CD4-positive, CD25-positive, alpha-beta regulatory T cell (primary cell): ENCODE measurements at regions not wholly inside any gene's neighbourhood (a gene's known extent, or its start where the extent isn't known, plus 50 kb on each side); places are given as distances from the start of the nearest gene placed in this dataset.

Experiments
- ATAC-seq, 2 donors: fragments of 150-1000 bp; cut with Tn5 transposase; one replicate each; pipeline ENCODE4 v1.10.0; 2021; ENCODE audit warnings: low read depth in 2 of 2, moderate number of reproducible peaks in 2 of 2, moderate library complexity in 1 of 2
- DNase-seq, 3 donors: peaks; one replicate each; pipeline versions ENCODE4 v3.0.0 to v3.0.0-alpha.2; 2012 to 2022; ENCODE audit warnings: mixed read lengths in 1 of 3
- H3K27ac ChIP-seq: one replicate; pipeline ENCODE4 v1.7.0; 2013; ENCODE audit warnings: mild to moderate bottlenecking, low read length; ENCODE audit not compliant: insufficient read depth, poor library complexity, severe bottlenecking
- H3K27me3 ChIP-seq: one replicate; pipeline ENCODE4 v1.7.0; 2013; ENCODE audit warnings: low read length; ENCODE audit not compliant: control insufficient read depth, insufficient read depth
- H3K36me3 ChIP-seq: one replicate; pipeline ENCODE4 v1.7.0; 2013; ENCODE audit warnings: mild to moderate bottlenecking, low read length, moderate library complexity; ENCODE audit not compliant: control insufficient read depth, insufficient read depth
- H3K4me1 ChIP-seq: 2 replicates; pipeline ENCODE4 v1.7.0; 2013; ENCODE audit warnings: mild to moderate bottlenecking, low read length; ENCODE audit not compliant: insufficient read depth, control insufficient read depth, poor library complexity, severe bottlenecking
- H3K4me3 ChIP-seq: one replicate; pipeline ENCODE4 v1.7.0; 2013; ENCODE audit warnings: low read depth, mild to moderate bottlenecking, low read length, moderate library complexity
- H3K9me3 ChIP-seq, 2 experiments: 1 replicate in 1 of 2; 2 replicates in 1 of 2; pipeline ENCODE4 v1.7.0; 2013; ENCODE audit warnings: low read length in 2 of 2, mild to moderate bottlenecking in 1 of 2, moderate library complexity in 1 of 2; ENCODE audit not compliant: control insufficient read depth in 2 of 2
- H3K27ac Mint-ChIP-seq, 3 donors: one replicate each; pipeline ENCODE4 v1.8.0; 2020 to 2022; ENCODE audit warnings: mild to moderate bottlenecking in 3 of 3, mixed read lengths in 3 of 3, moderate library complexity in 2 of 3
- H3K27me3 Mint-ChIP-seq: one replicate; pipeline ENCODE4 v1.8.0; 2022; ENCODE audit warnings: mild to moderate bottlenecking, mixed read lengths
- H3K36me3 Mint-ChIP-seq: one replicate; pipeline ENCODE4 v1.8.0; 2020; ENCODE audit warnings: mixed read lengths
- H3K4me1 Mint-ChIP-seq, 4 donors: one replicate each; pipeline ENCODE4 v1.8.0; 2020 to 2022; ENCODE audit warnings: mixed read lengths in 4 of 4, mild to moderate bottlenecking in 1 of 4
- H3K4me3 Mint-ChIP-seq, 4 donors: one replicate each; pipeline ENCODE4 v1.8.0; 2020 to 2022; ENCODE audit warnings: mild to moderate bottlenecking in 4 of 4, mixed read lengths in 4 of 4, moderate library complexity in 3 of 4
- H3K9me3 Mint-ChIP-seq, 7 donors: one replicate each; pipeline ENCODE4 v1.8.0; 2020 to 2022; ENCODE audit warnings: mixed read lengths in 7 of 7, mild to moderate bottlenecking in 3 of 7, moderate library complexity in 2 of 7

- H3K4me1 Mint-ChIP-seq, result peaks cover 0 to 3% (median 0%) of the 10 kb centered on the region in 4 donors
- DNase-seq, result no peak
- Histone ChIP-seq H3K27ac (no peak overlapping the region), H3K4me3 (no peak overlapping the region), H3K36me3 (no peaks in the 10 kb centered on the region), H3K27me3 (no peaks in the 10 kb centered on the region), H3K4me1 (no peaks in the 10 kb centered on the region), H3K9me3 (no peaks in the 10 kb centered on the region)
- H3K9me3 Mint-ChIP-seq, result peaks cover 0 to 2% (median 0%) of the 10 kb centered on the region in 7 donors
- no peak for ATAC-seq
- H3K27ac Mint-ChIP-seq, result no peak overlapping the region
- peaks cover 4% of the 10 kb centered on the region for H3K27me3 Mint-ChIP-seq
- no peak overlapping the region for H3K4me3 Mint-ChIP-seq
- no peaks in the 10 kb centered on the region for H3K36me3 Mint-ChIP-seq
Measured at GRCh38 chr7:138398857-138399256, 61.2 kb upstream of the TRIM24 start.

DNA sequence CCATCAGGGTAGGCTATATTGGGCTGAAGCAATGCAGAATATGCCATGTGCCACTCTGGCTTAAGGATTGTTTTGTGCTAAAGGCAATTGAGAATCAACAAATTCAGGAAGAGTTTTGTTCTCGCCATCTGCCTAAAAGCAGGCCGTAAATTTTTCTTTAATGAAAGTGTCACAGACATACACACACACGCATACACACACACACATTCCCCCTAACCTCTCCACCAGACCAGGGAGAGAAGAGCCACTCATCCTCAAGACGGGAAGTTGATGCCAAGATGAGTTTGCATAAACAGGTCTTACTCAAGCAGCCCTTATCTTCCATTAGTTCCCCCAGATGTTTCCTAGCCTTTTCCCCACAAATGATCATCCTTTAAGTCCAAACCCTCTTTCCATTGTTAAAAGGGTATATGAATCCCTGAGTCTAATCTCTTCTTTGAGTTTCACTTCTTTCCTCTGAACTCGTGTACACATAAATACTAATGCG lies 59.6 kb upstream of the TRIM24 start:
- Histone ChIP-seq H3K4me1 (no peaks in the 10 kb centered on the region), H3K27ac (no peak overlapping the region), H3K9me3 (no peaks in the 10 kb centered on the region), H3K4me3 (no peak overlapping the region), H3K36me3 (no peaks in the 10 kb centered on the region), H3K27me3 (no peaks in the 10 kb centered on the region)
- Mint-ChIP-seq H3K9me3 (peaks cover 0 to 3% (median 0%) of the 10 kb centered on the region in 7 donors), H3K36me3 (no peaks in the 10 kb centered on the region), H3K27me3 (peaks cover 4% of the 10 kb centered on the region), H3K4me1 (peaks cover 0 to 3% (median 0%) of the 10 kb centered on the region in 4 donors), H3K4me3 (no peak overlapping the region), H3K27ac (no peak overlapping the region)
- ATAC-seq (no peak), DNase-seq (no peak)

- ATAC-seq (no peak), DNase-seq (no peak)
- Histone ChIP-seq H3K4me3 (no peak overlapping the region), H3K9me3 (no peaks in the 10 kb centered on the region), H3K27me3 (no peaks in the 10 kb centered on the region), H3K36me3 (no peaks in the 10 kb centered on the region), H3K4me1 (no peaks in the 10 kb centered on the region), H3K27ac (no peak overlapping the region)
- Mint-ChIP-seq H3K36me3 (no peaks in the 10 kb centered on the region), H3K9me3 (peaks cover 0 to 3% (median 0%) of the 10 kb centered on the region in 7 donors), H3K27me3 (no peaks in the 10 kb centered on the region), H3K4me1 (no peaks in the 10 kb centered on the region), H3K4me3 (no peak overlapping the region), H3K27ac (no peak overlapping the region)
Measured at GRCh38 chr7:138402749-138403148, 57.3 kb upstream of the TRIM24 start.

DNA sequence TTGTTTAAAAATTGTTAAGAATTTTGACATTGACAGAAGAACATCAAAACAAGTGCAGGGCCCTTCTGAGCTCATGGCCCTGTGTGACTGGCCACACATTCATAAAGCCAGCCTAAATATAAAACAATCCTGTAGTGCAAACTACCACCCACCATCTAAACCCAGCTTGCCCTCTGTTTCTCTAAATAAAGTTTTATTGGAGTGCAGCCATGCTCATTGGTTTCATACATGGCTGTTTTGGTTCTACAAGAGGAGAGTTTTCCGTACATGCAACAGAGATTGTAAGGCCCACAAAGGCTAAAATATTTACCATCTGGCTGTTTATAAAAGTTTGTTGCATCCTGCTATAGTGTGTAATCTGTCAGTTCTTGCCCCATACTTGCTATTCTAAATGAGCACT lies 54.6 kb upstream of the TRIM24 start:
- Mint-ChIP-seq H3K9me3 (peaks cover 0 to 3% (median 0%) of the 10 kb centered on the region in 7 donors), H3K4me3 (no peak overlapping the region), H3K27ac (no peak overlapping the region), H3K36me3 (no peaks in the 10 kb centered on the region), H3K4me1 (no peaks in the 10 kb centered on the region), H3K27me3 (peaks cover 2% of the 10 kb centered on the region)
- no peak for ATAC-seq
- H3K27me3 ChIP-seq, result no peaks in the 10 kb centered on the region
- no peaks in the 10 kb centered on the region for H3K9me3 ChIP-seq
- H3K4me3 ChIP-seq, result no peak overlapping the region
- H3K27ac ChIP-seq, result no peak overlapping the region
- H3K4me1 ChIP-seq, result no peaks in the 10 kb centered on the region
- DNase-seq, result no peak
- no peaks in the 10 kb centered on the region for H3K36me3 ChIP-seq

DNA sequence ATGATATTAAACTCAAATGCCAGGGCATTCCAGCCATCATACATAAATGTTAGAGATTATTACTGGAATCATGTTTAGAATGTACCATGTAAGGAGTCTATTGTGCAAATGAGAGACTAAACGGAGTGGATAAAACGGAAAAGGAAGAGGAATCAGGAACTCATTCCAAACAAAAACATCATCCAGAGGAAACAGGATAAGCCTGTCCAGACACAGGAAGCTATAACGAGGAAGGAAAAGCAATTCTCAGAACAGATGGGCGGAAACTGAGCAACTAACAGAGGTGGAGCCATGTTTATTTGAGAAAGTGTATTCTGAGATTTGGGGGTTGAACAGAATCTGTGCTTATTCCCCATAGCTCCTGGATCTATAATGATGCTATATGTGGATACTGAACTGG lies 52.3 kb upstream of the TRIM24 start:
- H3K9me3 Mint-ChIP-seq, result peaks cover 0 to 3% (median 0%) of the 10 kb centered on the region in 7 donors
- no peak overlapping the region for H3K4me3 ChIP-seq
- H3K4me3 Mint-ChIP-seq, result no peak overlapping the region
- H3K4me1 Mint-ChIP-seq, result no peaks in the 10 kb centered on the region
- no peaks in the 10 kb centered on the region for H3K4me1 ChIP-seq
- ATAC-seq (no peak), DNase-seq (no peak)
- H3K36me3 Mint-ChIP-seq, result no peaks in the 10 kb centered on the region
- peaks cover 5% of the 10 kb centered on the region for H3K27me3 Mint-ChIP-seq
- H3K27ac ChIP-seq, result no peak overlapping the region
- H3K27ac Mint-ChIP-seq, result no peak overlapping the region
- H3K36me3 ChIP-seq, result no peaks in the 10 kb centered on the region
- H3K9me3 ChIP-seq, result no peaks in the 10 kb centered on the region
- no peaks in the 10 kb centered on the region for H3K27me3 ChIP-seq
